Effector memory CD4-positive, alpha-beta T cell (primary cell): ENCODE measurements at regions not wholly inside any gene's neighbourhood (a gene's known extent, or its start where the extent isn't known, plus 50 kb on each side); places are given as distances from the start of the nearest gene placed in this dataset.
"Not testable (repeated sequence)": the region's sequence is repeated elsewhere in the genome, so short reads cannot be mapped to it uniquely, and the experiment has no call there.

ENCODE experiments used
- DNase-seq, 3 donors: peaks; one replicate each; pipeline ENCODE4 v3.0.0-alpha.2; 2020
- H3K27ac ChIP-seq: 2 replicates; pipeline ENCODE4 v1.7.0; 2013; ENCODE audit warnings: mild to moderate bottlenecking, low read length, moderate library complexity; ENCODE audit not compliant: insufficient read depth, poor library complexity, severe bottlenecking
- H3K27me3 ChIP-seq: replicated peaks from 2 replicates; pipeline ENCODE4 v1.7.0; 2013; ENCODE audit warnings: mild to moderate bottlenecking, low read length; ENCODE audit not compliant: insufficient read depth, control insufficient read depth, poor library complexity, severe bottlenecking
- H3K36me3 ChIP-seq: 2 replicates; pipeline ENCODE4 v1.7.0; 2013; ENCODE audit warnings: mild to moderate bottlenecking, low read length, moderate library complexity; ENCODE audit not compliant: control insufficient read depth, insufficient read depth
- H3K4me1 ChIP-seq: 2 replicates; pipeline ENCODE4 v1.7.0; 2013; ENCODE audit warnings: low read length, mild to moderate bottlenecking; ENCODE audit not compliant: control insufficient read depth, insufficient read depth, poor library complexity, severe bottlenecking
- H3K4me3 ChIP-seq: 2 replicates; pipeline ENCODE4 v1.7.0; 2013; ENCODE audit warnings: low read length, low read depth, mild to moderate bottlenecking; ENCODE audit not compliant: insufficient read depth, poor library complexity, severe bottlenecking
- H3K9me3 ChIP-seq: 2 replicates; pipeline ENCODE4 v1.7.0; 2013; ENCODE audit warnings: mild to moderate bottlenecking, low read length, moderate library complexity; ENCODE audit not compliant: control insufficient read depth

DNA sequence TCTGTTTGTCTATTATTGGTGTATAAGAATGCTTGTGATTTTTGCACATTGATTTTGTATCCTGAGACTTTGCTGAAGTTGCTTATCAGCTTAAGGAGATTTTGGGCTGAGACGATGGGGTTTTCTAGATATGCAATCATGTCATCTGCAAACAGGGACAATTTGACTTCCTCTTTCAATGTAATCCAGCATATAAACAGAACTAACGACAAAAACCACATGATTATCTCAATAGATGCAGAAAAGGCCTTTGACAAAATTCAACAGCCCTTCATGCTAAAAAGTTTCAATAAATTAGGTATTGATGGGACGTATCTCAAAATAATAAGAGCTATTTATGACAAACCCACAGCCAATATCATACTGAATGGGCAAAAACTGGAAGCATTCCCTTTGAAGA, 399.0 kb upstream of the MAN1A1 start:
- H3K4me3 ChIP-seq, DNase-seq, H3K27ac ChIP-seq, H3K27me3 ChIP-seq, H3K9me3 ChIP-seq, H3K4me1 ChIP-seq, H3K36me3 ChIP-seq: not testable (repeated sequence)

DNA sequence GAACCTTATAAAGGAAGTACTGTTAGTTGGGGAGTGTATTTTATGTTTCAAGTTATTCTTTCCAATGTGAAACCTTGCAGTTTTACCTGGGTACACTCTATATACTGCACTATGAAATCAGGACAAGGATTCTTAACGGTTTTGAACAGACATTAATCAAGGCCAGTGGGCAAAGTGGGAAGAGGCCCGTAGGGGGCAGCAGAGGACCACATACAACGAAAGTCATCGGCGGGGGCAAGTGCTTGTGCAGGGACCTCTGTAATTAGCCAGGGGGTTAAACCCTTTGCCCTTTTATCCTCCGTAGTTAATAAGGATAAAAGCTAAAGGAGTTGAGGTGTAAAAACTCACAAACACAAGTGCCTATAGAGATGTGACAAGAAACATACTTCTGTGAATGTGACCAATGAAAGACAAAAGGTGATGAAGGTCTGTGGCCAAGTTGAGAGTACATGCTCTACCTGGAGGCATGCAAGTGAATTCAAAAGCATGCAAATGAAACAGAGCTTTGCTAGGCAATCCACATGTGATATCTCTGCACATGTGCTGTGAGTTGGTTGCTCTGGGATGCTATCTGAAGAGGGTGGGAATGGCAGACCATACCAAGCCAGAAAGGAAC, 392.7 kb upstream of the MAN1A1 start:
- H3K27ac ChIP-seq: no peak overlapping the region
- H3K27me3 ChIP-seq: no peaks in the 10 kb centered on the region
- H3K9me3 ChIP-seq: no peaks in the 10 kb centered on the region
- no peaks in the 10 kb centered on the region for H3K36me3 ChIP-seq
- no peak overlapping the region for H3K4me3 ChIP-seq
- H3K4me1 ChIP-seq: no peaks in the 10 kb centered on the region
- peak in 1 of 3 donors; percentile 9 for DNase-seq

DNA sequence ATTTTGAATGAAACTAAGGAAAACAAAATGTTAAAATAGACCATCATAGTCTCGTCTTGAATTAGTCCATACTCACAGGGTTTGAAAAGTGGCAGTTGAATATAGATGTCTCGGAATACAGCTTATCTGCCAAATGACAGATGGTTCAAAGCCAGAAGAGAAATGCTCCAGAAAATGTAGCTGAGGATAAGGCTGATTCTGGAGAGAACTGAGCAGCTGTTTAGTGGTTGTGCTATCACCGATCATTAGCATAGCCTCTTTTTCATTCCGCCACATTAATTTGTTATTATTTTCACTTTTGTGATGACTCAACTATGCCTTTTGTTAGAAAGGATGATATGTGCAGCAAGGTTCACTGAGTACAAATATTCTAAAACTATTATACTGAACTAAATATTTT, 390.2 kb upstream of the MAN1A1 start:
- Histone ChIP-seq H3K27me3 (no peaks in the 10 kb centered on the region), H3K9me3 (no peaks in the 10 kb centered on the region), H3K4me3 (no peak overlapping the region), H3K36me3 (no peaks in the 10 kb centered on the region), H3K27ac (no peak overlapping the region), H3K4me1 (no peaks in the 10 kb centered on the region)
- no peak for DNase-seq

DNA sequence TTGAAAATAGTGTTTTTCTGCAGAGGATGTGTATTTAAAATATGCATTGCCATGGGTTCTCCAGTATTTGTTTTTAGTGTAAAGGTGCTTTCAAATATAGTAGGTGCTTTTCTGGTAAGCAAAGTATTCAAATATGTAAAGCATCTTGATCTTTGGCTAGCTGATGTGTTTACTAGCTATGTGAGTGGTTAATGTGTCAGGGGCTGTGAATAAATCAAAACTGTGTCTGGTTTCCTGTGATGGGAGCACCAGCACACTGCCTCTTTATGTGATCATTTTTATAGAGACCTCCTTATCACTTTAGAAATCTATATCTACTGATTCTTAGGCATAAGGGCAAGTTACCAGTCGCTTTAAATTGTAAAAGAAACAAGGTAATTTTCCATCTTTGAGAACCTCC, 388.9 kb upstream of the MAN1A1 start:
- no peaks in the 10 kb centered on the region for H3K36me3 ChIP-seq
- H3K27ac ChIP-seq: no peak overlapping the region
- H3K9me3 ChIP-seq: no peaks in the 10 kb centered on the region
- no peaks in the 10 kb centered on the region for H3K27me3 ChIP-seq
- H3K4me3 ChIP-seq: no peak overlapping the region
- no peak for DNase-seq
- no peaks in the 10 kb centered on the region for H3K4me1 ChIP-seq

DNA sequence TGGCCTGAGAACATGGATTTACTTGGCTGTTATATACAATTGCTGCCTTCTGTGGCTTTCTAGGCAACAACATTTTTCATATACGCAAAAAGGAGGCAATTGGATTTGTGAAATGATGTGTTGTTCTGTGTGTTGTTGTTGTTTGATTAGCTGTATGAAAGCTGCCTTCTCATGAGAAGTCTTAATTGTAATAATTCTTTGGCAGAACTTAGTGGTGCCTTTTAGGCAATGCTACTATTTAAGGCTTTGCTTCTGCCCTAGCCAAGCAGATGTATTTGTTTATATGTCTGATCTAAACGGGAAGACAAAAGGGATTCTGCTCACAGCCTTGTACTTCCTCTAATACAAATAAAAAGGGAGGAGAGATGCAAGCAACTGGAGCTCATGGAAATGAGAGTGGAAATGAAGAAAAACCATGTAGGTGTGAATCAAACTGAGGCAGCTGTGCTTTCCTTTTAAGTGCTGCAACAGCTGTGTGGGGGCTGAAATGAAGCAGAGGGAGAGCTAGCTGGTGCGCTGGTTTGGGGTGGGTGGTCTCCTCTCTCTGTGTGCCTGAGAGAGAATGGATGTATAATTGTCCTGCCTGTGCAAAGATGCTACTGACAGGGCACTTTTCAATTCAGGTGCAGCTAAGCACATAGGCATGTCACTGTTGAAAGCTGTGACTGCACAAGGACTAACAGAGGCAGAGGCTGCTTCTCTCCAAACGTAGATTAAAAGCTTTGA, 386.9 kb upstream of the MAN1A1 start:
- H3K36me3 ChIP-seq: no peaks in the 10 kb centered on the region
- H3K4me1 ChIP-seq: no peaks in the 10 kb centered on the region
- no peak overlapping the region for H3K27ac ChIP-seq
- DNase-seq: no peak
- H3K9me3 ChIP-seq: no peaks in the 10 kb centered on the region
- no peaks in the 10 kb centered on the region for H3K27me3 ChIP-seq
- H3K4me3 ChIP-seq: no peak overlapping the region

DNA sequence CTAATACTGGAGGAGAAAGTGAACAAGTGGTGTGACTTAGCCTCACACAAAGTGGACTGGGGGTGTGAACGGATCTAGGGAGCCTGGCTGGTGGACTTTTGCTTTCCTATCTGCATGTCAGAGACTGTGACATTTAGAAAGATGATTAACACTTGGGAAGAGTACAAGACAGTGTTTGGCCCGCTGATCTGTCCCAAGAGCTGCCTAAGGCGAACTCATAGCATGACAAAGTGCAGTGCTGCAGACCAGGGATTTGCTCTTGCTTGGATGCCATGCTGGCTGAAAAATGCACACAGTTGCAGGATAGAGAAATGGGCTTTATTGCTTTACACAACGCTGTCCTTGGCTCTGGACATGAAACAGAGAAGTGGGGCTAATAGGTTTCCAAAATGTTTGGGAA, 386.0 kb upstream of the MAN1A1 start:
- no peak overlapping the region for H3K27ac ChIP-seq
- H3K4me1 ChIP-seq: no peaks in the 10 kb centered on the region
- no peak overlapping the region for H3K4me3 ChIP-seq
- no peaks in the 10 kb centered on the region for H3K36me3 ChIP-seq
- no peaks in the 10 kb centered on the region for H3K9me3 ChIP-seq
- H3K27me3 ChIP-seq: no peaks in the 10 kb centered on the region
- no peak for DNase-seq

DNA sequence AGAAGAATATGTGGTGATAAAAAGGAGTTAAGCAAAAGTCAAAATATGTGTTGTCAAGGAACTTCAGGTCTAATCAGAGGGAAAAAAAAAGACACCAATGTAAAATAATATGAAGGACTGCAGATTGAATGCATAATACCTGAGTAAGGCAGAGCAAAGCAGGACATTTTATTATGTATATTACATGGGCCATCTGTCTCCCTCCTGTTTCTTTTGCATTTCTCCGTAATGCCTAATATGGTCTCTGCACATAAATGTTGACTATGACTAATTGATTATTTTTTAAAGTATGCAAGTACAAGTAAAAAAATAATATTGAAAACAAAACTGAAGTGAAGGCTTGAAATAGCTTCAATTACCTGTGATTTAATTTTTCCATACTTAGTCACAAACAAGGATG, 384.7 kb upstream of the MAN1A1 start:
- Histone ChIP-seq H3K4me3 (no peak overlapping the region), H3K36me3 (no peaks in the 10 kb centered on the region), H3K9me3 (no peaks in the 10 kb centered on the region), H3K27ac (no peak overlapping the region), H3K4me1 (no peaks in the 10 kb centered on the region), H3K27me3 (no peaks in the 10 kb centered on the region)
- no peak for DNase-seq

DNA sequence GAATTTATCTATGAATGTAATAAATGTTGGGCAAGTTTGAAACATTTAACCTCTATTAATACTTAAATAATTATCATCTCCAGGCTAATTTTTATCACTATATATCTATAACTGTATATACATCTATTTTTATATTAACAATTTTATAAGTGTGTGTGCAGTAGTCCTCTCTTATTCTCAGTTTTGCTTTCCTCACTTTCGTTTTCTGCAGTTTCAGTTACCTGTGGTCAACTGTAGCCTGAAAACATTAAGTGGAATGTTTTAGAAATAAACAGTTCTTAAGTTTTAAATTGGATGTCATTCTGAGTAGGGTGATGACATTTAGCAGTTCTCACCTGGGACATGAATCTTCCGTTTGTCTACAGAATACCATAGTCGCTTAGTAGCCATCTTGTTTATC, 379.4 kb upstream of the MAN1A1 start:
- Histone ChIP-seq H3K4me3 (no peak overlapping the region), H3K36me3 (no peaks in the 10 kb centered on the region), H3K4me1 (no peaks in the 10 kb centered on the region), H3K27ac (no peak overlapping the region), H3K9me3 (no peaks in the 10 kb centered on the region), H3K27me3 (no peaks in the 10 kb centered on the region)
- DNase-seq: no peak

DNA sequence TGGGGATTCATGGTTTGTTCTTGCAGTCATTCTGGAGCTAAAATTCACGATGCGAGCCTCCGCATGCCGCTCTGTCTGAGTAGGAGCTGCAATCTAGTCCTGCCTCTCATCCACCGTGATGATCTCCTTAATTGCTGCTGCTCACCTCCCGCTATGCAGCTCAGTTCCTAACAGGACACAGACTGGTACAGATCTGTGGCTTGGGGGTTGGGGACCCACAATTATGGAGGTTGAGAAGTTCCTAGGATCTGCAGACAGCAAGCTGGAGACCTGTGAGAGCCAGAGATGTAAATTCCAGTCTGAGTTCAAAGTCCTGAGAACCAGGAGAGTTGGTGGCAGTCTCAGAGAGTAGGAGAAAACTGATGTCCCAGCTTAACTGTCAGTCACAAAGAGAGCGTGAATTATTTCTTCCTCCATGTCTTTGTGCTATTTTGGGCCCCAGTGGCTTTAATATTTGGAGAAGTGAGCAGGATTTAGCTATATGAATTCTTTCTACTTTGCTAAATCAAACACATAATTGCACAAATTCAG, 378.7 kb upstream of the MAN1A1 start:
- Histone ChIP-seq H3K27ac (no peak overlapping the region), H3K27me3 (no peaks in the 10 kb centered on the region), H3K36me3 (no peaks in the 10 kb centered on the region), H3K4me1 (no peaks in the 10 kb centered on the region), H3K4me3 (no peak overlapping the region), H3K9me3 (no peaks in the 10 kb centered on the region)
- DNase-seq: no peak

DNA sequence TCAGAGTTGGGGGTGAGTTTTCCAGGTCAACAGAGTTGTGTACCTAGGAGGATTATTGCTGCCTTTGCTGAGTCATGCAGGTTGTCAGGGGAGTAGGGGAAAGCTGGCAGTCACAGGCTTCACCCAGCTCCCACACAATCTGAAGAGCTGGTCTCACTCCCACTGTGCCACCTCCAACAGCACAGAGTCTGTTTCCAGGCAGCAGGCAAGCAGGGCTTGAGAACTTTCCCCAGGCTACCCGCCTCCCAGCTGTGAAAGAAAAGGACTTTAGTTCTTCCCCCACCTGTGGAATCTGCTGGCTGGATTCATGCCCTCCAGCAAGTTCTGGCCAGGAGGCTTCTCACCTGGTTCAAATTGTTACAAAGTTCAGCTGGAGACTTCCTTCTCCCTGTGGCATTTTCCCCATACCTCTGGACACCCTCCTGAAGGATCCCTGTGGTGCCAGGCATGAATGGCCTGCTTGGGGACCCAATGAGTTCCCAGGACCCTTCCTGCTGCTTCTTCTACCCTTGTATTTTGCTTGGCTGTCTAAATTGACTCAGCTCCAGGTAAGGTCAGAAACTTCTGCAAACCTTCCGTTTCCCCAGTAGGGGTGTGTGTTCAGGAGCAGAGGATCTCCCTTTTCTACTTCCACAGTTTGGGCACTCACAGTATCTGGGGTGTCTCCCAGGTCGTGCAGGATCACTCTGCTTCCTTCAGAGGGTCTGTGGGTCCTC, 378.1 kb upstream of the MAN1A1 start:
- no peaks in the 10 kb centered on the region for H3K9me3 ChIP-seq
- no peaks in the 10 kb centered on the region for H3K36me3 ChIP-seq
- no peaks in the 10 kb centered on the region for H3K27me3 ChIP-seq
- no peak for DNase-seq
- H3K4me3 ChIP-seq: no peak overlapping the region
- H3K4me1 ChIP-seq: no peaks in the 10 kb centered on the region
- H3K27ac ChIP-seq: no peak overlapping the region
